OCI-M1 (cell line): ENCODE measurements at regions not wholly inside any gene's neighbourhood (a gene's known extent, or its start where the extent isn't known, plus 50 kb on each side); places are given as distances from the start of the nearest gene placed in this dataset.
"Not testable (repeated sequence)": the region's sequence is repeated elsewhere in the genome, so short reads cannot be mapped to it uniquely, and the experiment has no call there.

ENCODE experiments used
- DNase-seq: peaks from one replicate; lab custom pipeline; 2025; lab: John Stamatoyannopoulos, UW

DNA sequence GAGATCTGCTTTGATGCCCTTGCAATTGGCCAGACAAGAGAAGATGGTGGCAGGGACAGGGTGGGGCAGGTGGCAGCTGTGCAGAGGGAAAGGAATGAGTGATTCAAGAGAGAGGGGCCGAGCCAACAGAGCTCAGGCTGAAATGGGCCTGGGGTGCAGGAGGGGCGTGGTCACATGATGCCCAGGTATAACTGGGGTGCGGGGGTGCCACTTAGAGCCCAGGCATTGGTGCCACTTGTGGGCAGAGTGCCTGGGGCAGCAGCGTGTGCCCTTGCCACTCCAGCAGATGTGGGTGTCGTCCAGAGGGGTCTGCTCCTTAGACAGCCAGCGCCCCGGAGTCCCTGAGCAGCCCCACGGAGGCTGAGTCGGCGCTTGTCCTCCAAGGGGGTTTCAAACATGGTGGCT is 88.7 kb downstream of the PLXNA1 start:
- DNase-seq = no peak

- DNase-seq = no peak
Observed at GRCh38 chr3:127072221-127072771, 89.4 kb downstream of the PLXNA1 start.

- no peak for DNase-seq
Observed at GRCh38 chr3:127072971-127073783, 90.3 kb downstream of the PLXNA1 start.

GRCh38 chr3:127073941-127074820 is 91.3 kb downstream of the PLXNA1 start:
- peak; percentile 3 for DNase-seq

DNA sequence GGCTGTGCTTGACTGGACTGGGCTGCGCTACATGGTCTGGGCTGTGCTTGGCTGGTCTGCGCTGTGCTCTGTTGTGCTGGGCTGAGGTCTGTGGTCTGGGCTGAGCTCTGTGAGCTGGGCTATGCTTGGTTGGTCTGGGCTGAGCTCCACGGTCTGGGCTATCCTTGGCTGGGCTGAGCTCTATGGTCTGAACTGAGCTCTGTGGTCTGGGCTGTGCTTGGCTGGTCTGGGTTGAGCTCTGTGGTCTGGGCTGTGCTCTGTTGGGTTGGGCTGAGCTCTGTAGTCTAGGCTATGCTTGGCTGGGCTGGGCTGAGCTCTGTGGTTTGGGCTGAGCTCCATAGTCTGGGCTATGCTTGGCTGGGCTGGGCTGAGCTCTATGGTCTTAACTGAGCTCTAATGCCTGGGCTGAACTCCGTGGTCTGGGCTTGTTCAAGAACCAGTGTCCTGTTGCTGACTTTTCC is 92.0 kb downstream of the PLXNA1 start:
- DNase-seq = peak; percentile 6

GRCh38 chr3:127076166-127076992 is 93.5 kb downstream of the PLXNA1 start:
- DNase-seq = not testable (repeated sequence)

GRCh38 chr3:127077068-127077467 is 94.2 kb downstream of the PLXNA1 start:
- DNase-seq = no peak

DNA sequence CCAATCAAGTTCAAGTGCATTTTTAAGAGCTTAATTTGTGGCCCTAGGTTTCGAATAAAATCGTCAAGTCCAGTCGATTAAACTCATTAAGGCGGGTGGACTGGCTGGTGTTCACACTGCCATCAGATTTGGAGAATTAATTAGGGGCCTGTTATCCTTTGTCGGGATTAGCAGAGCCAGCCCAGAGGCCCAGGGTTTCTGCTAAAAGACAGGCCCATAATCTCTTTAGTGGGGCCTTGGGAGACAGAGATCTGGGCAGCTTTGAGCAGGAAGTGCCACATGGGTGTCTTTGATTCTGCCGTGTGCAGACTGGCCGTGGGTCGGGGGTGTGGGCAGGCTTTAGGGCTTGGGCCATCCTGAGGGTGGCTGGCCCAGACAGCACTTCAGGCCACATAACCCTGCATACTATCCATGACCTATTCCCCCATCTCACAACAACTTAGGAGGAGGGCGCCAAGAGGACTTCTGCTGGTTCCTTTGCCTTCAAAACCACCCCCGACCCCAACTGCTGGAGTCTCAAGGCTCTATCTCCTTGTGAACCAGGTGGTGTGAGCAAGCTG is 94.7 kb downstream of the PLXNA1 start:
- DNase-seq = no peak

DNA sequence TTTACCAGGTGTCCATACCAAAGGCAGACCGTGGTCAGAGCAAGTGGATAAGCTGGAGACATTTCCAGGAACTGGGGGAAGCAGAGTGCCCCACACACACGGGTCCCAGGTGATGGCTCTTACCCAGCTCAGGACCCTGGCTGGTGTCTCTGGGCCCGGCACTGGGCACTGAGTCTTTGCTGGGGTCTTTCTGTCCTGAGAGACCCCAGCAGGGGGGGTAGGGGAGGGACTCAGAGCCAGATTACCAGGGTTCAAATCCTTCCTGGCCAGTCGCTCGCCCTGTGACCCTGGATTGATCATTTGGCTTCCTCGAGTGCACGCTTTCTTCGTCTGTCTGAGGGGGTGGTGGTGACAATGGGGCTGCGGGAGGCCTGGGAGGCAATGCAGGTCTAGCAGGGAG is 95.7 kb downstream of the PLXNA1 start:
- DNase-seq = no peak

- no peak for DNase-seq
Observed at GRCh38 chr3:127079211-127079610, 96.3 kb downstream of the PLXNA1 start.

GRCh38 chr3:127081001-127081720 is 98.2 kb downstream of the PLXNA1 start:
- no peak for DNase-seq

- no peak for DNase-seq
Observed at GRCh38 chr3:127082066-127082465, 99.2 kb downstream of the PLXNA1 start.

DNA sequence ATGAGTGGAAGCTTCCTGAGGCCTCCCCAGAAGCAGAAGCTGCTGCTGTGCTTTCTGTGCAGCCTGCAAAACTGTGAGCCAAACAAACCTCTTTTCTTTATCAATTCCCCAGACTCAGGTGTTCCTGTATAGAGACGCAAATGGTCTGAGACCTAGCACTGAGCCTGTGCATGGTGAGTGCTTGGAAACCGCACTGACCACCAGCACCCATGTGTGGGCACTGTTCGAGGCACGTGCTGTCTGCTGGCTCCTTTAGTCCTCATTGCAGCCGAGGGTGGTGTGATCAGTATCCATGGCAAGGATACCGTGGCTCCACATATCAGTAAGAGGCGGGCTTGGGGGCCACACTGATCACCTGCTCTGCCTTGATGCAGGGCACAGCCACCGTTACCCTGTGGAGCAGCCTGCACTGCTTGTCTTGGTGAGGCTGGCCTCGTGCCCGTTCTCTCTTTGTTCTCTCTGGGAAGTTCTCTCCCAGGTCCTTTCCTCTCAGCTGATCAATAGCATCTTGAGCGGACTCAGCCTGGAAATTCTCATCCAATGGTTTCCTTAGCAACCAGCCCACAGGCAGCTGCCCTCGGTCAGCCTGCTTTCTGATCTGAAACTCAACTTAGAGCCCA is 101.0 kb downstream of the PLXNA1 start:
- DNase-seq = no peak

GRCh38 chr3:127084401-127084990 is 101.6 kb downstream of the PLXNA1 start:
- no peak for DNase-seq

DNA sequence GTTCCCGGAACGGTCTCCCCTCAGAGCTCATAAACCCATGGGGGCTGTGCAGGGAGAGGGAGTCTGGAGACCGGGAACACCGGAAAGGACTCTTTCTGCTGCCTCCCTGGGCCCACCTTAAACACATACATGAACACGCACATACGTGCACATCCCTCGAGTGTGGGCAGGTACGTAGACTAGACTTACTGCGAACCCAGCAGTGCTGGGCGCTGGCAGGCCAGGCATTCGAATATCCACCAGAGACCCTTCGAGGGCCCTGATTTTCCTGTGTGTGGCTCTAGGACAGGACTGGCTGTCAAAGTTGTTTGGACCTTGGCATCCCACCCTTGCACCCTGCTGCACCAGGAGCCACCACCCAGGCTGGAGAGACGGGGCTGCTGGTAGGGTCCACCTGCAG is 102.7 kb downstream of the PLXNA1 start:
- no peak for DNase-seq

- DNase-seq = not testable (repeated sequence)
Observed at GRCh38 chr3:127086591-127086990, 103.7 kb downstream of the PLXNA1 start.

- DNase-seq = no peak
Observed at GRCh38 chr3:127087441-127087840, 104.5 kb downstream of the PLXNA1 start.

GRCh38 chr3:127088511-127089351 is 104.2 kb upstream of the PRR23E start:
- no peak for DNase-seq
